Progenitor cell of endocrine pancreas (in vitro differentiated cells): ENCODE measurements at regions not wholly inside any gene's neighbourhood (a gene's known extent, or its start where the extent isn't known, plus 50 kb on each side); places are given as distances from the start of the nearest gene placed in this dataset.

Experiments
- DNase-seq: peaks from one replicate; pipeline ENCODE4 v3.0.0; 2021; ENCODE audit warnings: low spot score; ENCODE audit not compliant: unreplicated experiment
- H3K27ac Mint-ChIP-seq: 2 replicates; pipeline ENCODE4 v1.8.0; 2021; ENCODE audit warnings: mild to moderate bottlenecking, moderate library complexity, mixed read lengths
- H3K27me3 Mint-ChIP-seq: 2 replicates; pipeline ENCODE4 v1.8.0; 2021; ENCODE audit warnings: mixed read lengths
- H3K36me3 Mint-ChIP-seq: 2 replicates; pipeline ENCODE4 v1.8.0; 2022; ENCODE audit warnings: mixed read lengths; ENCODE audit not compliant: insufficient read depth
- H3K4me1 Mint-ChIP-seq: 2 replicates; pipeline ENCODE4 v1.8.0; 2021; ENCODE audit warnings: low read depth, mixed read lengths
- H3K4me3 Mint-ChIP-seq: 2 replicates; pipeline ENCODE4 v1.8.0; 2021; ENCODE audit warnings: low read depth, mild to moderate bottlenecking, moderate library complexity, mixed read lengths
- H3K9me3 Mint-ChIP-seq: 2 replicates; pipeline ENCODE4 v1.8.0; 2021; ENCODE audit warnings: low read depth, mixed read lengths
- TF ChIP-seq, protein P1 (sequence below): fragments of 200-600 bp; sonication (generic); IDR thresholded peaks from one replicate; pipeline ENCODE4 v1.5.0; 2021; ENCODE audit warnings: antibody characterized with exemption, mild to moderate bottlenecking; ENCODE audit not compliant: unreplicated experiment

DNA sequence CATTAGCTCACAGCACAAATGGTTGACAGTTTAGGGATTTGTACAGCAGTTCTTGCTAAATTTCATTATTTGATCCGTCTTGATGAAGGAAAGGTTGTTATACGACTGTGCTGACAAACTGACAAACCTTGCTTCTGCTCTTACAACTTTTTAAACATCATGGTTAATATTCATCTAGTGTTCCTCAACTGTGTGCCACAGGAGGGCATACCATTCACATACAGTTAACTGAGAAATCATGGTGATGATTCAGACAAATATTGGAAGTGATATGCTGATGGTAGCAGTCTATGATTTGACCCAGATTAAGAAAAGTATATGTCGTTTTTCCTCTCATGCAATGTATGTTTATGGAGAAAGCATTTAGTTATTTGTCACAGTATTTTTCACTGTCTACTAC lies 129.8 kb upstream of the FSIP2 start:
- H3K4me1 Mint-ChIP-seq = peaks cover 5% of the 10 kb centered on the region
- H3K9me3 Mint-ChIP-seq = no peaks in the 10 kb centered on the region
- no peak for DNase-seq
- H3K4me3 Mint-ChIP-seq = no peak overlapping the region
- H3K36me3 Mint-ChIP-seq = peaks cover 3% of the 10 kb centered on the region
- no peak overlapping the region for H3K27ac Mint-ChIP-seq
- H3K27me3 Mint-ChIP-seq = no peaks in the 10 kb centered on the region
- TF ChIP-seq, protein P1, sequence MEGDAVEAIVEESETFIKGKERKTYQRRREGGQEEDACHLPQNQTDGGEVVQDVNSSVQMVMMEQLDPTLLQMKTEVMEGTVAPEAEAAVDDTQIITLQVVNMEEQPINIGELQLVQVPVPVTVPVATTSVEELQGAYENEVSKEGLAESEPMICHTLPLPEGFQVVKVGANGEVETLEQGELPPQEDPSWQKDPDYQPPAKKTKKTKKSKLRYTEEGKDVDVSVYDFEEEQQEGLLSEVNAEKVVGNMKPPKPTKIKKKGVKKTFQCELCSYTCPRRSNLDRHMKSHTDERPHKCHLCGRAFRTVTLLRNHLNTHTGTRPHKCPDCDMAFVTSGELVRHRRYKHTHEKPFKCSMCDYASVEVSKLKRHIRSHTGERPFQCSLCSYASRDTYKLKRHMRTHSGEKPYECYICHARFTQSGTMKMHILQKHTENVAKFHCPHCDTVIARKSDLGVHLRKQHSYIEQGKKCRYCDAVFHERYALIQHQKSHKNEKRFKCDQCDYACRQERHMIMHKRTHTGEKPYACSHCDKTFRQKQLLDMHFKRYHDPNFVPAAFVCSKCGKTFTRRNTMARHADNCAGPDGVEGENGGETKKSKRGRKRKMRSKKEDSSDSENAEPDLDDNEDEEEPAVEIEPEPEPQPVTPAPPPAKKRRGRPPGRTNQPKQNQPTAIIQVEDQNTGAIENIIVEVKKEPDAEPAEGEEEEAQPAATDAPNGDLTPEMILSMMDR = peak; percentile 13

DNA sequence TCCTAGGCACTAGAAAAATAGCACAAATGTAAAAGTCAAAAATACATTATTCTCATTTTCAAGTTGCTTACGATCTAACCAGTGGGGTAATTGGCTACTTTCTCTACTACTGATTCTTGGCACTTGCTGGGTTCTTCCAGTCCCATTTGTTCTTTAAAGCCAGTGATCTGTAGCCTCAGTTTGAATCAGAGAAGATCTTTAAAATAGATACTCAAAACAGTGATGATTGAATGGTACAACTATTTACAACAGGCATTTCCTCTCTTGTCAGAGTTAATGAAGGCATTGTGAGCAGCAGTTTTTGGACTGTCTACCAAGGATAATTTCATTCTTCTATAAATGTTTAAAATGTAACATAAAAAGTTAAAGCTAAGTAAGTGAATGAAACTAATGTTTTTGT lies 128.3 kb upstream of the FSIP2 start:
- no peak overlapping the region for H3K4me3 Mint-ChIP-seq
- H3K36me3 Mint-ChIP-seq = peaks cover 6% of the 10 kb centered on the region
- TF ChIP-seq, protein P1 = no peak
- H3K4me1 Mint-ChIP-seq = peaks cover 5% of the 10 kb centered on the region
- peaks cover 5% of the 10 kb centered on the region for H3K9me3 Mint-ChIP-seq
- no peak overlapping the region for H3K27ac Mint-ChIP-seq
- DNase-seq = no peak
- H3K27me3 Mint-ChIP-seq = no peaks in the 10 kb centered on the region

DNA sequence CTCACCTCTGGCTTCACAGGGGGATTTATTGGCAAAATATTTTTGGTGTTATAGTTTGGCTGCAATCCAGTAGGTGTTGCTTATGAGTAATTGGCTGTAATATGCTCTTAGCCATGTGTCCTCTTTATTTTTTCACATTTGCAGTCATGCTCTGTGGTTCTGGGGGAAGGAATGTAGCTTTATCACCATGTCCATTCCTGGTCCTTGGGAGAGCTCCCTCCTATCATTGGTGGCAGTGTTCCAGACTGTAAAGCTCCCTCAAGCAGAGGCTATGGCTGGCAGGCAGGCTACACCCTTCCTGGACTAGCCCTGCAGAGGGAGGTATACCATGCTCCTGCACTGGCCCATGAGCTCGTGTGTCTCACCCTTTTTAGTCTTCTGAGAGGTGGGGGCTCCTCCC lies 120.0 kb upstream of the FSIP2 start:
- H3K27ac Mint-ChIP-seq = no peak overlapping the region
- TF ChIP-seq, protein P1 = no peak

DNA sequence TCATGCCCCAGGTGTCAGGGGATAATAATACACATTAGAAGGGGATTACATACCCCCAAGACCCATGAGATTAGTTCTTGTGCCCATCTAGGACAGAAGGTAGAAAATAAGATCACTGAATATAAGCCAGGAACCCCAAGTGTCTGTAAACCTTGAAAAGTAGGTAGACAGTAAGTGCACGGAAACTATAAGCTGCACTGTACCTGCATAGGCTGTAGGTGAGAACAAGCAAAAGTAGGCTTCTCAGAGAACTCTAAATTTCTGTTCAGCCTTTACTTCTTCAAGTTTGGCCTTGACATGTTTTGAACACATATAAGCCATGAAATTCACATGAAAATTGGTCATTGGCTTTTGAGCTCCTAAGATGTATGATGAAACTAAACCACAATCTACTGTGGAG lies 113.0 kb upstream of the FSIP2 start:
- H3K36me3 Mint-ChIP-seq = no peaks in the 10 kb centered on the region
- H3K4me1 Mint-ChIP-seq = peaks cover 2% of the 10 kb centered on the region
- H3K9me3 Mint-ChIP-seq = no peaks in the 10 kb centered on the region
- H3K27me3 Mint-ChIP-seq = no peaks in the 10 kb centered on the region
- DNase-seq = no peak
- TF ChIP-seq, protein P1 = no peak
- no peak overlapping the region for H3K27ac Mint-ChIP-seq
- H3K4me3 Mint-ChIP-seq = no peak overlapping the region

More for the DNA sequence above, 120.0 kb upstream of the FSIP2 start:
- no peak for DNase-seq
- H3K4me3 Mint-ChIP-seq = no peak overlapping the region
- H3K27me3 Mint-ChIP-seq = no peaks in the 10 kb centered on the region
- H3K36me3 Mint-ChIP-seq = peaks cover 5% of the 10 kb centered on the region
- H3K9me3 Mint-ChIP-seq = peaks cover 15% of the 10 kb centered on the region
- peaks cover 2% of the 10 kb centered on the region for H3K4me1 Mint-ChIP-seq

DNA sequence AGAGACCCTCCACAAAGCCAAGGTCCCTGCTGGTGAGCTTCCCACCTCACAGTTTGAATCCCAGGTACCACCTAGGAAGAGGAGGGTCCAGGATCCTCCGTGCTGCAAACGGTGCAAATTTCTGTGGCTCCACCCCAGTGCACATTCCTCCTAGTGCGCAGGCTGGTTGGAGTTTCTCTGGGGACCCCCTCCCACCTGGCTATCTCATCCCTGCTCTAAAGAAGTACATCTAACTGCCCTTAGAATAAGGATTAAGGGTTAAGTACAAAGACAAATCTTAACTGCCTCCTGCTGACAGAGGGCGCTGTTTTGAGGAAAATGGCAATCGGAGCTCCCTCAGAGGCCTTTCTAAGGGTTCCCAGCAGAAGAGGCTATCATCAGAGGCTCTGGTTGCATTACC lies 109.6 kb upstream of the FSIP2 start:
- Mint-ChIP-seq H3K4me1 (no peaks in the 10 kb centered on the region), H3K27ac (peak overlapping the region; percentile 67), H3K36me3 (no peaks in the 10 kb centered on the region), H3K9me3 (no peaks in the 10 kb centered on the region), H3K27me3 (no peaks in the 10 kb centered on the region), H3K4me3 (no peak overlapping the region)
- DNase-seq = no peak
- TF ChIP-seq, protein P1 = peak; percentile 40
